Endothelial cell of umbilical vein (primary cell): ENCODE measurements at regions not wholly inside any gene's neighbourhood (a gene's known extent, or its start where the extent isn't known, plus 50 kb on each side); places are given as distances from the start of the nearest gene placed in this dataset.

ENCODE experiments used
- BruUV-seq: library from RNA; stranded (reverse); fragments of 400-500 nt; replicated peaks from 2 replicates; lab custom pipeline; 2021; lab: Mats Ljungman, UMichigan
- CTCF ChIA-PET: fragments of 300-600, 350-600 bp; sonication (Branson Sonifier 250); formaldehyde crosslinking; loops from one replicate; lab custom pipeline; 2021; ENCODE audit warnings: antibody characterized with exemption, inconsistent platforms; lab: Charles Lee
- POLR2A ChIA-PET: fragments of 300-600, 350-600 bp; sonication (Branson Sonifier 250); formaldehyde crosslinking; loops from one replicate; lab custom pipeline; 2021; ENCODE audit warnings: antibody characterized with exemption, inconsistent platforms; lab: Charles Lee
- DNase-seq: peaks from one replicate; pipeline ENCODE4 v3.0.0-alpha.2; 2011; ENCODE audit warnings: low read depth, low spot score
- FAIRE-seq: peaks from 2 replicates; lab custom pipeline; 2011; peaks lifted over from hg19 to GRCh38; lab: Jason Lieb, UNC
- H2AFZ ChIP-seq: 2 replicates; pipeline ENCODE4 v1.6.0; 2012; ENCODE audit warnings: low read depth, low read length, control low read depth, inconsistent platforms
- H3K27ac ChIP-seq: 2 replicates; pipeline ENCODE4 v1.5.1; 2011; ENCODE audit warnings: low read depth, mild to moderate bottlenecking, control low read depth, low read length, moderate library complexity; ENCODE audit not compliant: insufficient read depth
- H3K27me3 ChIP-seq, 2 experiments: 2 replicates each; pipeline versions ENCODE4 v1.6.0 to v1.6.1; 2011; ENCODE audit warnings: low read length in 2 of 2, mixed read lengths in 1 of 2; ENCODE audit not compliant: control insufficient read depth in 2 of 2, insufficient read depth in 2 of 2
- H3K36me3 ChIP-seq, 2 experiments: 2 replicates in 1 of 2; 3 replicates in 1 of 2; pipeline ENCODE4 v1.5.1; 2011; ENCODE audit warnings: low read length in 2 of 2, mild to moderate bottlenecking in 1 of 2, moderate library complexity in 1 of 2; ENCODE audit not compliant: control insufficient read depth in 2 of 2, insufficient read depth in 2 of 2; ENCODE audit errors: extremely low read depth in 1 of 2
- H3K4me1 ChIP-seq: 3 replicates; pipeline ENCODE4 v1.5.1; 2011; ENCODE audit warnings: mild to moderate bottlenecking, low read length; ENCODE audit not compliant: control insufficient read depth, insufficient read depth; ENCODE audit errors: extremely low read depth
- H3K4me2 ChIP-seq: 2 replicates; pipeline ENCODE4 v1.6.1; 2011; ENCODE audit warnings: low read length, control low read depth, mixed read lengths; ENCODE audit not compliant: insufficient read depth
- H3K4me3 ChIP-seq, 3 experiments: fragments of 200-600 bp in 1 of 3; sonication (generic), shearing (Covaris generic) in 1 of 3; replicated peaks in 1 of 3; 2 replicates each; pipeline ENCODE4 v1.5.1; 2011 to 2016; ENCODE audit warnings: control low read depth in 3 of 3, low read length in 3 of 3, mild to moderate bottlenecking in 2 of 3, inconsistent platforms in 1 of 3, low read depth in 1 of 3, moderate library complexity in 1 of 3; ENCODE audit not compliant: insufficient read depth in 1 of 3
- H3K79me2 ChIP-seq: 2 replicates; pipeline ENCODE4 v1.6.0; 2012; ENCODE audit warnings: low read length, inconsistent platforms; ENCODE audit not compliant: control insufficient read depth, insufficient read depth
- H3K9ac ChIP-seq: replicated peaks from 2 replicates; pipeline ENCODE3; 2011; ENCODE audit warnings: low read length, control low read depth; ENCODE audit not compliant: insufficient read depth; ENCODE audit errors: extremely low read depth
- H3K9me1 ChIP-seq: replicated peaks from 3 replicates; pipeline ENCODE4 v1.6.0; 2011; ENCODE audit warnings: mild to moderate bottlenecking, low read length; ENCODE audit not compliant: control insufficient read depth, insufficient read depth; ENCODE audit errors: extremely low read depth
- H3K9me3 ChIP-seq: replicated peaks from 2 replicates; pipeline ENCODE4 v1.5.1; 2012; ENCODE audit warnings: low read length, inconsistent platforms; ENCODE audit not compliant: control insufficient read depth, insufficient read depth
- H4K20me1 ChIP-seq: replicated peaks from 2 replicates; pipeline ENCODE3; 2011; ENCODE audit warnings: mild to moderate bottlenecking, low read length; ENCODE audit not compliant: control insufficient read depth, insufficient read depth; ENCODE audit errors: extremely low read depth
- CTCF ChIP-seq, 2 donors: IDR thresholded peaks; 1 replicate in 1 of 2; 2 replicates in 1 of 2; pipeline ENCODE4 v1.5.1; 2011; ENCODE audit warnings: low read length in 2 of 2, mild to moderate bottlenecking in 2 of 2, moderate library complexity in 2 of 2, control low read depth in 1 of 2, inconsistent platforms in 1 of 2, low read depth in 1 of 2; ENCODE audit not compliant: insufficient read depth in 1 of 2; ENCODE audit errors: extremely low read depth in 1 of 2
- EZH2 ChIP-seq: IDR thresholded peaks from 2 replicates; pipeline ENCODE4 v1.6.1; 2012; ENCODE audit warnings: borderline replicate concordance, low read depth, mild to moderate bottlenecking, moderate library complexity, low read length, inconsistent platforms; ENCODE audit not compliant: severe bottlenecking
- FOS ChIP-seq: IDR thresholded peaks from 2 replicates; pipeline ENCODE4 v1.6.1; 2011; ENCODE audit warnings: mild to moderate bottlenecking, low read length, moderate library complexity, borderline replicate concordance; ENCODE audit not compliant: insufficient read depth
- GATA2 ChIP-seq: IDR thresholded peaks from 2 replicates; pipeline ENCODE4 v1.7.0; 2011; ENCODE audit warnings: low read depth, mild to moderate bottlenecking, moderate library complexity, mixed read lengths, low read length; ENCODE audit not compliant: insufficient read length, insufficient read depth
- JUN ChIP-seq: IDR thresholded peaks from 2 replicates; pipeline ENCODE4 v1.6.1; 2011; ENCODE audit warnings: borderline replicate concordance, low read depth; ENCODE audit not compliant: insufficient read length, insufficient read depth
- MAX ChIP-seq: IDR thresholded peaks from 2 replicates; pipeline ENCODE4 v1.6.1; 2011; ENCODE audit not compliant: insufficient read depth, insufficient read length
- MYC ChIP-seq: IDR thresholded peaks from one replicate; pipeline ENCODE4 v1.6.1; 2011; ENCODE audit warnings: mild to moderate bottlenecking, low read depth, low read length
- POLR2A ChIP-seq: IDR thresholded peaks from 2 replicates; pipeline ENCODE4 v1.6.1; 2012; ENCODE audit warnings: low read depth, mild to moderate bottlenecking, control low read depth, low read length
- POLR2AphosphoS5 ChIP-seq: IDR thresholded peaks from 2 replicates; pipeline ENCODE4 v1.6.1; 2012; ENCODE audit warnings: low read depth, mild to moderate bottlenecking, control low read depth, low read length, moderate library complexity; ENCODE audit not compliant: insufficient read depth
- dilution Hi-C: fragments of 300-500 bp; cut with MboI; formaldehyde crosslinking; loops from one replicate; pipeline ENCODE4 v1.15.0; 2019; ENCODE audit warnings: low sequenced_read_pairs; ENCODE audit not compliant: extremely low pct_ligation_motif_present
- intact Hi-C: fragments of 100-400 bp; cut with micrococcal nuclease; formaldehyde crosslinking; loops from one replicate; pipeline ENCODE4 v1.10.0; 2022

- no TSS peak for BruUV-seq
- Histone ChIP-seq H3K9me1 (no peaks in the 10 kb centered on the region), H3K4me2 (no peak overlapping the region), H2AFZ (no peak overlapping the region), H3K9ac (no peak overlapping the region), H4K20me1 (no peaks in the 10 kb centered on the region), H3K36me3 (no peaks in the 10 kb centered on the region), H3K4me3 (no peak overlapping the region), H3K27ac (no peak overlapping the region), H3K27me3 (no peaks in the 10 kb centered on the region), H3K9me3 (peaks cover 8% of the 10 kb centered on the region), H3K79me2 (no peaks in the 10 kb centered on the region), H3K4me1 (no peaks in the 10 kb centered on the region)
- ChIA-PET POLR2A (no interaction called here), CTCF (no interaction called here)
- TF ChIP-seq POLR2AphosphoS5: no peak
- TF ChIP-seq CTCF (IDR thresholded peaks at IDR 0.05; ENCODE audit: extremely low read depth in 1 of 2, insufficient read depth in 1 of 2, low read depth in 1 of 2, low read length in 2 of 2): no peak
- no peak for TF ChIP-seq JUN
- no peak for TF ChIP-seq POLR2A
- TF ChIP-seq GATA2: no peak
- no peak for TF ChIP-seq EZH2
- no peak for TF ChIP-seq MYC
- no peak for TF ChIP-seq MAX
- TF ChIP-seq FOS: no peak
- intact Hi-C loops (no loop called here), dilution Hi-C loops (no loop called here)
- no peak for FAIRE-seq
- DNase-seq: no peak
Measured at GRCh38 chr7:68918621-68919020, 679.7 kb upstream of the AUTS2 start.
